OCI-LY3 (cell line): ENCODE measurements at regions not wholly inside any gene's neighbourhood (a gene's known extent, or its start where the extent isn't known, plus 50 kb on each side); places are given as distances from the start of the nearest gene placed in this dataset.
A peak's percentile ranks its signal among the peaks of the same experiment; 100 is the strongest.

ENCODE experiments used
- H2AFZ ChIP-seq: fragments of 200-600, 300-600 bp; shearing (Covaris generic); 2 replicates; pipeline ENCODE4 v1.6.0; 2014; ENCODE audit warnings: antibody characterized with exemption, low read depth, low read length
- H3K27ac ChIP-seq: fragments of 200-600, 300-600 bp; sonication (generic); 2 replicates; pipeline ENCODE4 v1.5.1; 2014; ENCODE audit warnings: mild to moderate bottlenecking, low read length, moderate library complexity, mixed read lengths
- H3K27me3 ChIP-seq: fragments of 200-600, 300-600 bp; sonication (generic); 2 replicates; pipeline ENCODE4 v1.6.1; 2014; ENCODE audit warnings: low read depth, low read length, mixed read lengths
- H3K36me3 ChIP-seq: fragments of 200-600, 300-600 bp; sonication (generic); replicated peaks from 2 replicates; pipeline ENCODE3; 2014; ENCODE audit warnings: low read depth, low read length, mixed read lengths
- H3K4me1 ChIP-seq: fragments of 300-600, 200-600 bp; sonication (generic); 2 replicates; pipeline ENCODE4 v1.6.1; 2014; ENCODE audit warnings: low read length, mixed read lengths
- H3K4me2 ChIP-seq: fragments of 200-600, 300-600 bp; sonication (generic); 2 replicates; pipeline ENCODE4 v1.6.1; 2014; ENCODE audit warnings: low read length, mixed read lengths
- H3K4me3 ChIP-seq: fragments of 300-600, 200-600 bp; sonication (generic); 2 replicates; pipeline ENCODE4 v1.5.1; 2014; ENCODE audit warnings: antibody characterized with exemption, mild to moderate bottlenecking, low read length, moderate library complexity
- H3K79me2 ChIP-seq: fragments of 300-600, 200-600 bp; shearing (Covaris generic); 2 replicates; pipeline ENCODE4 v1.6.1; 2014; ENCODE audit warnings: mild to moderate bottlenecking, low read length, mixed read lengths
- H3K9ac ChIP-seq: fragments of 300-600, 200-600 bp; shearing (Covaris generic); 2 replicates; pipeline ENCODE4 v1.6.0; 2014; ENCODE audit warnings: mild to moderate bottlenecking, low read length, moderate library complexity
- H3K9me3 ChIP-seq: fragments of 200-600, 300-600 bp; shearing (Covaris generic); 2 replicates; pipeline ENCODE4 v1.6.1; 2014; ENCODE audit warnings: low read length, mixed read lengths; ENCODE audit not compliant: insufficient read depth
- H4K20me1 ChIP-seq: fragments of 200-600, 300-600 bp; sonication (generic); 2 replicates; pipeline ENCODE4 v1.6.1; 2016; ENCODE audit warnings: low read length, mixed read lengths; ENCODE audit not compliant: insufficient read depth
- EZH2phosphoT487 ChIP-seq: fragments of 200-600 bp; shearing (Covaris generic); IDR thresholded peaks from 2 replicates; pipeline ENCODE4 v1.6.1; 2018; ENCODE audit warnings: antibody characterized with exemption, mixed run types, low read depth
- TF ChIP-seq, protein P1 (sequence below): fragments of 200-600, 300-600 bp; sonication (generic); IDR thresholded peaks from 2 replicates; pipeline ENCODE4 v1.5.1; 2014; ENCODE audit warnings: antibody characterized with exemption, low read length, low read depth

GRCh38 chr12:97397008-97397407 lies 65.6 kb upstream of the RMST start:
- Histone ChIP-seq H3K4me1 (no peaks in the 10 kb centered on the region), H2AFZ (no peak overlapping the region), H3K4me3 (no peak overlapping the region), H3K27me3 (no peaks in the 10 kb centered on the region), H4K20me1 (no peaks in the 10 kb centered on the region), H3K36me3 (no peaks in the 10 kb centered on the region), H3K79me2 (no peaks in the 10 kb centered on the region), H3K27ac (no peak overlapping the region), H3K9ac (no peak overlapping the region), H3K9me3 (no peaks in the 10 kb centered on the region), H3K4me2 (no peak overlapping the region)
- TF ChIP-seq, protein P1, sequence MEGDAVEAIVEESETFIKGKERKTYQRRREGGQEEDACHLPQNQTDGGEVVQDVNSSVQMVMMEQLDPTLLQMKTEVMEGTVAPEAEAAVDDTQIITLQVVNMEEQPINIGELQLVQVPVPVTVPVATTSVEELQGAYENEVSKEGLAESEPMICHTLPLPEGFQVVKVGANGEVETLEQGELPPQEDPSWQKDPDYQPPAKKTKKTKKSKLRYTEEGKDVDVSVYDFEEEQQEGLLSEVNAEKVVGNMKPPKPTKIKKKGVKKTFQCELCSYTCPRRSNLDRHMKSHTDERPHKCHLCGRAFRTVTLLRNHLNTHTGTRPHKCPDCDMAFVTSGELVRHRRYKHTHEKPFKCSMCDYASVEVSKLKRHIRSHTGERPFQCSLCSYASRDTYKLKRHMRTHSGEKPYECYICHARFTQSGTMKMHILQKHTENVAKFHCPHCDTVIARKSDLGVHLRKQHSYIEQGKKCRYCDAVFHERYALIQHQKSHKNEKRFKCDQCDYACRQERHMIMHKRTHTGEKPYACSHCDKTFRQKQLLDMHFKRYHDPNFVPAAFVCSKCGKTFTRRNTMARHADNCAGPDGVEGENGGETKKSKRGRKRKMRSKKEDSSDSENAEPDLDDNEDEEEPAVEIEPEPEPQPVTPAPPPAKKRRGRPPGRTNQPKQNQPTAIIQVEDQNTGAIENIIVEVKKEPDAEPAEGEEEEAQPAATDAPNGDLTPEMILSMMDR: no peak
- no peak for TF ChIP-seq EZH2phosphoT487

DNA sequence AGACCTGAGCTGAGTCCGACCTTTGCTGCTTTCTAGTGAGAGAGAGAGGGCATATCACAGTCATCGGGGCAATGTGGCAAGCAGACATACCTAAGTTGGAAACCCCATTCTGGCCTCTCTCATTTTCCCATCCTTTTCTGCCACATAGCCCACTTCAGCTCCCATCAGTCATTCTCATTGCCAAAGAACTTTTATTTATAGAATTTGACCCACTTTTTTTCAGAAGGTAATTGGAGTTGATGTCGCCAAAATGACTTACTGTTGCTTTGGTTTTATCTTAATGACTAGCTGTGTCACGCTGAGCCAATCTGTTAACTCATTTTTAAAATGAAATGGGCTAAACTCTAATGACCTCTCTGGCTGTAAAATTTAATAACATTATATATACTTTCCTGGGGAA lies 63.9 kb upstream of the RMST start:
- Histone ChIP-seq H3K4me1 (no peaks in the 10 kb centered on the region), H3K4me3 (no peak overlapping the region), H3K9ac (no peak overlapping the region), H3K27me3 (no peaks in the 10 kb centered on the region), H2AFZ (no peak overlapping the region), H3K9me3 (no peaks in the 10 kb centered on the region), H3K79me2 (no peaks in the 10 kb centered on the region), H3K4me2 (no peak overlapping the region), H3K36me3 (no peaks in the 10 kb centered on the region), H4K20me1 (no peaks in the 10 kb centered on the region), H3K27ac (no peak overlapping the region)
- TF ChIP-seq EZH2phosphoT487: no peak
- TF ChIP-seq, protein P1: no peak

DNA sequence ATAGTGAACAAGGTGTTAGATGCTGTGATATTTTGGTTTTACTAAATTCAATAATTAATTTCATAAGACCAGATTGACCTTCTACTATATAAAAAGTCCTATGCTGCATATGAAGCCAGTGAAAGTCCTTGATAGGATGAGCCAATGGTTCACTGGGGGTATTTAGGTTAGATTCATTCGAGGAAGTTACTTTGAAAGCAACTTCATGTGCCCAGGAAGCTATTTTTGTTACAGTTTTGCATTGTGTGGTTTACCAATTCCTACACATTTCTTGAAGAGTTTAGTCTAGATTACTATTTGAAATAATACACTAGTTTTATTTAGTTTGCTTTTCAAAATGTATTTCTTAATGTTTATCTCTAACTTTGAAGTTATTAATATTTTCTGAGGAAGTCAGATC lies 58.5 kb upstream of the RMST start:
- TF ChIP-seq EZH2phosphoT487: no peak
- TF ChIP-seq, protein P1: no peak
- H3K27ac ChIP-seq: no peak overlapping the region
- H3K79me2 ChIP-seq: no peaks in the 10 kb centered on the region
- no peaks in the 10 kb centered on the region for H3K36me3 ChIP-seq
- no peaks in the 10 kb centered on the region for H3K27me3 ChIP-seq
- H3K4me1 ChIP-seq: no peaks in the 10 kb centered on the region
- no peaks in the 10 kb centered on the region for H4K20me1 ChIP-seq
- no peak overlapping the region for H3K4me2 ChIP-seq
- no peak overlapping the region for H2AFZ ChIP-seq
- no peak overlapping the region for H3K4me3 ChIP-seq
- H3K9ac ChIP-seq: no peak overlapping the region
- H3K9me3 ChIP-seq: no peaks in the 10 kb centered on the region

- Histone ChIP-seq H3K79me2 (no peaks in the 10 kb centered on the region), H3K9me3 (no peaks in the 10 kb centered on the region), H2AFZ (no peak overlapping the region), H3K4me2 (no peak overlapping the region), H4K20me1 (no peaks in the 10 kb centered on the region), H3K27ac (no peak overlapping the region), H3K4me1 (no peaks in the 10 kb centered on the region), H3K36me3 (no peaks in the 10 kb centered on the region), H3K4me3 (no peak overlapping the region), H3K9ac (no peak overlapping the region), H3K27me3 (no peaks in the 10 kb centered on the region)
- TF ChIP-seq EZH2phosphoT487: no peak
- TF ChIP-seq, protein P1: peak; percentile 75
Observed at GRCh38 chr12:97404543-97404942, 58.1 kb upstream of the RMST start.
